ENCODE measurements at regions not wholly inside any gene's neighbourhood (a gene's known extent, or its start where the extent isn't known, plus 50 kb on each side); places are given as distances from the start of the nearest gene placed in this dataset.

- DNase-seq (no peak), ATAC-seq (no peak)
- 69 to 79% (median 70%) methylated on average over 3 of the region's 3 CpGs for WGBS, 3 donors
- H3K27ac ChIP-seq, result no peak overlapping the region
- no peak for TF ChIP-seq CTCF (IDR thresholded peaks at IDR 0.05)
- H3K27me3 ChIP-seq (ENCODE audit: insufficient read depth in 3 of 3, low read length in 2 of 3), result no peaks in the 10 kb centered on the region
- intact Hi-C loops (cut with DNase I), result no loop called here
- no peaks in the 10 kb centered on the region for H3K9me3 ChIP-seq
- no peaks in the 10 kb centered on the region for H3K36me3 ChIP-seq (ENCODE audit: insufficient read depth in 1 of 2, low read depth in 1 of 2)
- no peak overlapping the region for H3K4me3 ChIP-seq
- H3K4me1 ChIP-seq, result no peaks in the 10 kb centered on the region
These were observed 1144.0 kb upstream of the NUDT12 start for GRCh38 chr5:104706600-104706999.

- no peak for TF ChIP-seq CTCF (IDR thresholded peaks at IDR 0.05)
- ATAC-seq, result no peak
- no peaks in the 10 kb centered on the region for H3K4me1 ChIP-seq
- no peaks in the 10 kb centered on the region for H3K27me3 ChIP-seq (ENCODE audit: insufficient read depth in 3 of 3, low read length in 2 of 3)
- H3K4me3 ChIP-seq, result no peak overlapping the region
- intact Hi-C loops (cut with DNase I), result no loop called here
- no peaks in the 10 kb centered on the region for H3K9me3 ChIP-seq
- H3K36me3 ChIP-seq (ENCODE audit: insufficient read depth in 1 of 2, low read depth in 1 of 2), result no peaks in the 10 kb centered on the region
- no peak for DNase-seq
- WGBS, 3 donors, result 72 to 84% (median 77%) methylated on average over 1 of the region's 1 CpG
- H3K27ac ChIP-seq, result no peak overlapping the region
These were observed 1139.6 kb upstream of the NUDT12 start for GRCh38 chr5:104702212-104702611.

GRCh38 chr5:104699438-104699837 lies 1136.8 kb upstream of the NUDT12 start:
- no peak overlapping the region for H3K27ac ChIP-seq
- DNase-seq (no peak), ATAC-seq (no peak)
- H3K36me3 ChIP-seq (ENCODE audit: insufficient read depth in 1 of 2, low read depth in 1 of 2), result no peaks in the 10 kb centered on the region
- H3K4me3 ChIP-seq, result no peak overlapping the region
- no peak for TF ChIP-seq CTCF (IDR thresholded peaks at IDR 0.05)
- H3K27me3 ChIP-seq (ENCODE audit: insufficient read depth in 3 of 3, low read length in 2 of 3), result no peaks in the 10 kb centered on the region
- intact Hi-C loops (cut with DNase I), result no loop called here
- H3K4me1 ChIP-seq, result no peaks in the 10 kb centered on the region
- WGBS, 3 donors, result 70 to 71% (median 71%) methylated on average over 2 of the region's 2 CpGs
- no peaks in the 10 kb centered on the region for H3K9me3 ChIP-seq

GRCh38 chr5:104661256-104661655 lies 1098.7 kb upstream of the NUDT12 start:
- intact Hi-C loops (cut with DNase I), result no loop called here
- 85 to 90% (median 89%) methylated on average over 1 of the region's 1 CpG for WGBS, 3 donors

More at GRCh38 chr5:104661256-104661655, 1098.7 kb upstream of the NUDT12 start:
- no peak for TF ChIP-seq CTCF (IDR thresholded peaks at IDR 0.05)
- H3K27ac ChIP-seq, result no peak overlapping the region
- no peaks in the 10 kb centered on the region for H3K4me1 ChIP-seq
- DNase-seq (no peak), ATAC-seq (no peak)
- H3K36me3 ChIP-seq (ENCODE audit: insufficient read depth in 1 of 2, low read depth in 1 of 2), result no peaks in the 10 kb centered on the region
- H3K4me3 ChIP-seq, result no peak overlapping the region
- no peaks in the 10 kb centered on the region for H3K27me3 ChIP-seq (ENCODE audit: insufficient read depth in 3 of 3, low read length in 2 of 3)
- no peaks in the 10 kb centered on the region for H3K9me3 ChIP-seq
